Breast epithelium (tissue), 4 donors: ENCODE measurements at regions not wholly inside any gene's neighbourhood (a gene's known extent, or its start where the extent isn't known, plus 50 kb on each side); places are given as distances from the start of the nearest gene placed in this dataset.

Experiments
- DNase-seq, 2 donors: peaks; one replicate each; pipeline ENCODE4 v3.0.0-alpha.2; 2019; ENCODE audit warnings: low spot score in 2 of 2
- H3K27ac ChIP-seq, 2 donors: fragments of 200-600 bp; sonication (generic) in 1 of 2; one replicate each; pipeline ENCODE4 v1.5.1; 2016 to 2019; ENCODE audit warnings: mild to moderate bottlenecking in 1 of 2
- H3K27me3 ChIP-seq, 2 donors: fragments of 200-600 bp; sonication (generic) in 1 of 2; one replicate each; pipeline versions ENCODE4 v1.5.1 to v1.6.0; 2017 to 2019; ENCODE audit warnings: control low read depth in 1 of 2, mild to moderate bottlenecking in 1 of 2
- H3K36me3 ChIP-seq: fragments of 200-600 bp; one replicate; pipeline ENCODE4 v1.5.1; 2019
- H3K4me1 ChIP-seq, 2 donors: fragments of 200-600 bp; sonication (generic); one replicate each; pipeline ENCODE4 v1.5.1; 2016 to 2019; ENCODE audit warnings: control low read depth in 1 of 2
- H3K4me3 ChIP-seq, 3 donors: fragments of 200-600 bp; sonication (generic); 1 replicate in 2 of 3; 2 replicates in 1 of 3; pipeline ENCODE4 v1.5.1; 2016 to 2019; ENCODE audit warnings: mild to moderate bottlenecking in 3 of 3, moderate library complexity in 2 of 3
- H3K9me3 ChIP-seq, 2 donors: fragments of 200-600 bp; sonication (generic) in 1 of 2; one replicate each; pipeline ENCODE4 v1.5.1; 2016 to 2019; ENCODE audit warnings: control low read depth in 1 of 2
- POLR2A ChIP-seq: fragments of 450-650 bp; IDR thresholded peaks from one replicate; pipeline ENCODE4 v1.6.1; 2016; ENCODE audit warnings: antibody characterized with exemption, mild to moderate bottlenecking, moderate library complexity
- POLR2AphosphoS5 ChIP-seq, 3 donors: sonication (generic); formaldehyde crosslinking; IDR thresholded peaks; one replicate each; pipeline ENCODE4 v1.6.1; 2017; ENCODE audit warnings: antibody characterized with exemption in 3 of 3
- intact Hi-C: fragments of 100-400 bp; cut with DNase I; formaldehyde crosslinking; loops from one replicate; pipeline ENCODE4 v1.15.1; 2023; ENCODE audit warnings: low total_unique reads
- TF ChIP-seq, protein P1 (sequence below), 3 donors: fragments of 450-650 bp; IDR thresholded peaks; one replicate each; pipeline ENCODE4 v1.5.1; 2016 to 2017; ENCODE audit warnings: antibody characterized with exemption in 3 of 3, mild to moderate bottlenecking in 3 of 3, moderate library complexity in 3 of 3

DNA sequence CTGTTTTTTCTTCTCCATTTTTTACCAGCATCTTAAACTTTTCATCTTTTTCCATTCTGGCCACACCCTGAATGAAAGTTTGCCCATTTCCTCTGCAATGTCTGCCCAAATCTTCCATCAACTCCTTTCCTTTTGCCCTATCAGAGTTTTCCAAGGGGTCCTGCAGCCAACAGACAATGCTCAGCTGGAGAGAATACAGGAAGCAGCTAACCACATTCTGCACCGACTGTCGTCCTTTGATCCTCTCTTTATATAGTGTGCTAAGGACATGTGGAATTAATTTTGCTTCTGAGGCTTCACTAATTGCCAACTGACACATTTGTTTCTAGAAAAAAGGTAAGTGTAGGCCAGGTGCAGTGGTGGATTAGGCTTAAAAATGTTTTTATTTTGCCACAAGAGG, 50.5 kb upstream of the DLX2 start:
- DNase-seq = no peak
- Histone ChIP-seq H3K4me1 (no peaks in the 10 kb centered on the region), H3K36me3 (no peaks in the 10 kb centered on the region), H3K27me3 (no peaks in the 10 kb centered on the region), H3K27ac (no peak overlapping the region), H3K4me3 (no peak overlapping the region), H3K9me3 (no peaks in the 10 kb centered on the region)
- TF ChIP-seq POLR2A (no peak), POLR2AphosphoS5 (IDR thresholded peaks at IDR 0.05) (no peak)
- TF ChIP-seq, protein P1, sequence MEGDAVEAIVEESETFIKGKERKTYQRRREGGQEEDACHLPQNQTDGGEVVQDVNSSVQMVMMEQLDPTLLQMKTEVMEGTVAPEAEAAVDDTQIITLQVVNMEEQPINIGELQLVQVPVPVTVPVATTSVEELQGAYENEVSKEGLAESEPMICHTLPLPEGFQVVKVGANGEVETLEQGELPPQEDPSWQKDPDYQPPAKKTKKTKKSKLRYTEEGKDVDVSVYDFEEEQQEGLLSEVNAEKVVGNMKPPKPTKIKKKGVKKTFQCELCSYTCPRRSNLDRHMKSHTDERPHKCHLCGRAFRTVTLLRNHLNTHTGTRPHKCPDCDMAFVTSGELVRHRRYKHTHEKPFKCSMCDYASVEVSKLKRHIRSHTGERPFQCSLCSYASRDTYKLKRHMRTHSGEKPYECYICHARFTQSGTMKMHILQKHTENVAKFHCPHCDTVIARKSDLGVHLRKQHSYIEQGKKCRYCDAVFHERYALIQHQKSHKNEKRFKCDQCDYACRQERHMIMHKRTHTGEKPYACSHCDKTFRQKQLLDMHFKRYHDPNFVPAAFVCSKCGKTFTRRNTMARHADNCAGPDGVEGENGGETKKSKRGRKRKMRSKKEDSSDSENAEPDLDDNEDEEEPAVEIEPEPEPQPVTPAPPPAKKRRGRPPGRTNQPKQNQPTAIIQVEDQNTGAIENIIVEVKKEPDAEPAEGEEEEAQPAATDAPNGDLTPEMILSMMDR (IDR thresholded peaks at IDR 0.05) = no peak
- intact Hi-C loops = no loop called here

DNA sequence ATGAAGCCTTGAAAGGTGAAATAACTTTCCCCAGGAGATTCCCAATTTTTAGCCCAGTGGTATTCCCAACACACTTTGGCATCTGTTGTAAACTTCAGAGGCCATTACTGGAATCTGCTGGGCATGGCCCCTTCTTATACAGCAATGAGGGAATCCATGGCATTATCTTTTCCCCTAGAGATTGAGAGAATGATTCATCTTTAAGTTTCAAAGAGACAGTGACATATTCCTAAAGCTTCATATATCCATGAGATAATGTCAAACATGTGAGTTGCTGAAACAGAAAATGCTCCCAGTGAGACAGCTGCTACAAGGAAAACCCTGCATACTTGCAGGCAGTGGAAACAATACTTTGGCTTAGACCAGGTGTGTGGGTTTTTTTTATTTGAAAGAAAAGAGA, 51.1 kb upstream of the DLX2 start:
- H3K36me3 ChIP-seq = no peaks in the 10 kb centered on the region
- TF ChIP-seq, protein P1 (IDR thresholded peaks at IDR 0.05) = no peak
- TF ChIP-seq POLR2AphosphoS5 (IDR thresholded peaks at IDR 0.05) = no peak
- no peak for TF ChIP-seq POLR2A
- no peaks in the 10 kb centered on the region for H3K27me3 ChIP-seq
- intact Hi-C loops = no loop called here
- H3K4me1 ChIP-seq = no peaks in the 10 kb centered on the region
- DNase-seq = no peak
- H3K4me3 ChIP-seq = no peak overlapping the region
- H3K27ac ChIP-seq = no peak overlapping the region
- no peaks in the 10 kb centered on the region for H3K9me3 ChIP-seq

DNA sequence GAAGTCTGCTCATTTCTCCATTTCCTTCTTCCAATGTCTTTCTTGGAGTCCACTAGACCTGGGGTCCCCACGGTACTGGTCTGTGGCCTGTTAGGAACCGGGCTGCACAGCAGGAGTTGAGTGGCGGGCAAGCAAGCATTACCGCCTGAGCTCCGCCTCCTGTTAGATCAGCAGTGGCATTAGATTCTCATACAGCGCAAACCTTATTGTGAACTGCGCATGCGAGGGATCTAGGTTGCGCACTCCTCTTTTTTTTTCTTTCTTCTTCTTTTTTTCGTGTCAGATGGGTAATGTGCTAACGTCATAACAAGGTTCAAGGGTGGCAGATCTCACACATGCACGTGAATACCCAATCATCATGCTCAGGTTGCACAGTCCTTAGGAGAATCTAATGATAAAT, 53.1 kb upstream of the DLX2 start:
- H3K27me3 ChIP-seq = no peaks in the 10 kb centered on the region
- intact Hi-C loops = no loop called here

DNA sequence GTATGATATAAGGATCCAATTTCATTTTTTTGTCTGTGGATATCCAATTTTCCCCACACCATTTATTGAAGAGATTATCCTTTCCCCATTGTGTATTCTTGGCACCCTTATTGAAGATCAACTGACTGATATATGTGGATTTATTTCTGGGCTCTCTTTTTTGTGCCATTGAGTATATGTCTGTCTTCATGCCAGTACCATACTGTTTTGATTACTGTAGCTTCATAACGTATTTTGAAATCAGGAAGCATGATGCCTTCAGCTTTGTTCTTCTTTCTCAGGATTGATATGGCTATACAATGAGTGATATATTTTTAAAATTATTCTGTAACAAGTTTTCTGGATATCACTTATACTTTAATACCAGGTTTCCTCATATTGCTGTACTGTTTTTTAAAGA, 58.1 kb upstream of the DLX2 start:
- intact Hi-C loops = no loop called here
- no peak for DNase-seq
- H3K27ac ChIP-seq = no peak overlapping the region

More for the DNA sequence above, 53.1 kb upstream of the DLX2 start:
- Histone ChIP-seq H3K4me1 (no peaks in the 10 kb centered on the region), H3K9me3 (no peaks in the 10 kb centered on the region), H3K27ac (no peak overlapping the region), H3K36me3 (no peaks in the 10 kb centered on the region), H3K4me3 (no peak overlapping the region)
- no peak for DNase-seq
- TF ChIP-seq, protein P1 (IDR thresholded peaks at IDR 0.05) = no peak
- TF ChIP-seq POLR2A (no peak), POLR2AphosphoS5 (IDR thresholded peaks at IDR 0.05) (no peak)

DNA sequence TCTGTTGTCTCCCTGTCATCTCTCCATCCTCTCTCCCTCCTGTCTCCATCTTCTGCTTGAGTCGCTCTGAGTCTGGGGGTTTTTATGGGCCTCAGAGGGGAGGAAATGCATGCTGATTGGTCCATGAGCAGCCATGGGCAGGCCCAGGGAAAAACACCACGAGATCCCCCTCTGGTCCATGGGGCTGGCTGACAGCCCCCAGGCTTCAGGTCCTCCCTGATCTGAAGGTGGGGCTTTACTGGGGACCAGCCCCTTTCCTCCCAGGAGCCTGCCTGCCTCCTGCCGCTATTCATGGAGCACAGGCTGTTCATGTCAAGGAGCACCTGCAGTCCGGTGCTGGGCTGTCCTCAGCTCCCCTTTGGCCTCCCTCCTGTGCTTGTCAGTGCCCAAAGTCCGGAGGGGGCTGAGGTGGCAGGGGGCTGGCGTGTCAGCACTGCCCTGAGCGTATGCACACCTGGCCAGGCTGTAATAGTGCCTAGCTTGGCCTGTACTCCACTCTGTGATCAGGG, 59.6 kb upstream of the DLX2 start:
- H3K36me3 ChIP-seq = no peaks in the 10 kb centered on the region
- no peaks in the 10 kb centered on the region for H3K4me1 ChIP-seq
- H3K27ac ChIP-seq = no peak overlapping the region
- TF ChIP-seq POLR2A (no peak), POLR2AphosphoS5 (IDR thresholded peaks at IDR 0.05) (no peak)
- TF ChIP-seq, protein P1 (IDR thresholded peaks at IDR 0.05) = no peak
- DNase-seq = no peak
- intact Hi-C loops = no loop called here
- no peak overlapping the region for H3K4me3 ChIP-seq
- H3K27me3 ChIP-seq = no peaks in the 10 kb centered on the region
- H3K9me3 ChIP-seq = no peaks in the 10 kb centered on the region

More for the DNA sequence above, 58.1 kb upstream of the DLX2 start:
- H3K4me3 ChIP-seq = no peak overlapping the region
- H3K9me3 ChIP-seq = no peaks in the 10 kb centered on the region
- no peaks in the 10 kb centered on the region for H3K4me1 ChIP-seq
- TF ChIP-seq POLR2A (no peak), POLR2AphosphoS5 (IDR thresholded peaks at IDR 0.05) (no peak)
- TF ChIP-seq, protein P1 (IDR thresholded peaks at IDR 0.05) = no peak
- H3K27me3 ChIP-seq = no peaks in the 10 kb centered on the region
- H3K36me3 ChIP-seq = no peaks in the 10 kb centered on the region
